ENCODE measurements at regions not wholly inside any gene's neighbourhood (a gene's known extent, or its start where the extent isn't known, plus 50 kb on each side); places are given as distances from the start of the nearest gene placed in this dataset.

DNA sequence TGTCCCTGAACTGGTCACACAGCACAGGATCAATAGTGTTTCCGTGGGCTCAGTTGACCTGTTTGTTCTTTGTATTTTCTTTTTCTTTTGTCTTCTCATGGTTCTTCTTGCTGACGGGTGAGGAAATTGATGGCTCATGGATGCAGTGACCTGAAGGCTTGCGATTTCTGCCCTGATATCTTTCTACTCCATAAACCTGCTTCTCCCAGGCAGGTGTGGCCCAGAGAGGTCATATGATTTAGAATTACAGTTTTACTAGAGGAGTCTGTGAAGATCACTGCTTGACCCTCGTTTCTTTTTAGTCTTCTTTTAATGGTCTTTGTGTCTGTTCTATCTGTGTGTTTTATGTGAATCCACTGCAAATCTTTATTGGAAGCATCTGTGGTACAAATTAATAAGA is 195.1 kb upstream of the KLF6 start:
- Mint-ChIP-seq H3K9me3 (peaks cover 10 to 13% of the 10 kb centered on the region in 2 experiments), H3K4me1 (no peaks in the 10 kb centered on the region), H3K4me3 (no peak overlapping the region), H3K27ac (no peak overlapping the region), H3K36me3 (ENCODE audit: insufficient read depth in 1 of 3, low read depth in 3 of 3) (peaks cover 2 to 12% (median 7%) of the 10 kb centered on the region in 3 experiments; a peak in 6 of 7 replicates), H3K27me3 (ENCODE audit: low read depth) (no peaks in the 10 kb centered on the region; the same call in 1 of the 2 replicates)
- Histone ChIP-seq H3T11ph (ENCODE audit: low read length) (no peak overlapping the region), H3K23ac (ENCODE audit: insufficient read length, low read depth, low read length) (no peak overlapping the region), H2BK15ac (ENCODE audit: low read depth, low read length) (no peak overlapping the region), H4K5ac (ENCODE audit: insufficient read length, low read depth, low read length) (no peak overlapping the region), H3K9me3 (ENCODE audit: control insufficient read depth, low read depth, low read length) (no peaks in the 10 kb centered on the region), H2BK120ac (ENCODE audit: low read depth, low read length, poor library complexity, severe bottlenecking) (no peak overlapping the region), H2AK5ac (ENCODE audit: insufficient read length, low read length) (no peak overlapping the region), H2BK20ac (ENCODE audit: low read depth, low read length, poor library complexity, severe bottlenecking) (no peak overlapping the region), H3K4me2 (ENCODE audit: insufficient read depth, insufficient read length, low read length) (no peak overlapping the region), H3K23me2 (ENCODE audit: insufficient read length, low read depth, low read length, poor library complexity, severe bottlenecking) (no peaks in the 10 kb centered on the region), H3K14ac (ENCODE audit: insufficient read depth, low read length) (no peak overlapping the region), H3K4ac (ENCODE audit: low read depth, low read length) (no peak overlapping the region), H2BK12ac (ENCODE audit: insufficient read length, low read depth, low read length) (no peak overlapping the region), H4K8ac (replicated peaks; ENCODE audit: insufficient read length, low read depth, low read length) (no peak overlapping the region), H4K20me1 (ENCODE audit: control insufficient read depth, insufficient read depth, insufficient read length) (no peaks in the 10 kb centered on the region), H3K27ac (ENCODE audit: insufficient read length, low read depth, low read length) (no peak overlapping the region), H3K56ac (ENCODE audit: insufficient read length, low read depth, low read length) (no peak overlapping the region), H3K9ac (ENCODE audit: extremely low read depth, insufficient read length, low read length) (no peak overlapping the region), H3K18ac (ENCODE audit: insufficient read length, low read depth, low read length) (no peak overlapping the region), H3K79me2 (ENCODE audit: insufficient read depth, low read length) (no peaks in the 10 kb centered on the region), H2BK5ac (ENCODE audit: insufficient read length, low read length) (no peak overlapping the region), H4K91ac (ENCODE audit: insufficient read length, low read depth, low read length) (no peak overlapping the region), H3K27me3 (ENCODE audit: insufficient read depth, low read length) (no peaks in the 10 kb centered on the region), H3K4me1 (ENCODE audit: insufficient read depth, low read length) (no peaks in the 10 kb centered on the region), H2AFZ (ENCODE audit: low read length) (no peak overlapping the region), H3K79me1 (ENCODE audit: insufficient read depth, low read depth, low read length, poor library complexity, severe bottlenecking) (no peaks in the 10 kb centered on the region)
- DNase-seq: no peak
- WGBS (ENCODE audit: extremely low coverage, insufficient read length, low lambda C conversion rate): no CpG with 5 or more reads among the region's 4 CpGs
- no peak for TF ChIP-seq CTCF (conservative IDR thresholded peaks at IDR 0.05)
